Lung (tissue), 11 donors: ENCODE measurements at regions not wholly inside any gene's neighbourhood (a gene's known extent, or its start where the extent isn't known, plus 50 kb on each side); places are given as distances from the start of the nearest gene placed in this dataset.

ENCODE experiments used
- ATAC-seq: fragments of 200-7000 bp; cut with Tn5 transposase; one replicate; pipeline ENCODE4 v1.9.1; 2020; ENCODE audit warnings: moderate number of reproducible peaks; ENCODE audit not compliant: insufficient read depth, low FRiP score
- DNase-seq, 3 donors: peaks; one replicate each; pipeline ENCODE4 v3.0.0-alpha.2; 2013 to 2017
- H3K27ac ChIP-seq, 2 donors: one replicate each; pipeline ENCODE4 v1.5.1; 2013; ENCODE audit warnings: mild to moderate bottlenecking in 2 of 2, moderate library complexity in 2 of 2, control low read depth in 1 of 2, inconsistent platforms in 1 of 2, low read depth in 1 of 2, low read length in 1 of 2
- H3K27me3 ChIP-seq, 3 donors: one replicate each; pipeline ENCODE4 v1.5.1; 2013; ENCODE audit warnings: low read length in 2 of 3; ENCODE audit not compliant: control insufficient read depth in 3 of 3, insufficient read depth in 3 of 3
- H3K36me3 ChIP-seq, 4 donors: one replicate each; pipeline ENCODE4 v1.5.1; 2013; ENCODE audit warnings: low read length in 4 of 4, mild to moderate bottlenecking in 1 of 4, moderate library complexity in 1 of 4; ENCODE audit not compliant: control insufficient read depth in 4 of 4, insufficient read depth in 4 of 4
- H3K4me1 ChIP-seq, 5 donors: one replicate each; pipeline ENCODE4 v1.5.1; 2013; ENCODE audit warnings: low read length in 5 of 5, mild to moderate bottlenecking in 2 of 5, moderate library complexity in 1 of 5; ENCODE audit not compliant: control insufficient read depth in 5 of 5, insufficient read depth in 5 of 5
- H3K4me3 ChIP-seq: one replicate; pipeline ENCODE4 v1.5.1; 2013; ENCODE audit warnings: mild to moderate bottlenecking, control low read depth, moderate library complexity
- H3K9ac ChIP-seq, 2 donors: one replicate each; pipeline ENCODE4 v1.5.1; 2013; ENCODE audit warnings: low read length in 2 of 2, control low read depth in 1 of 2; ENCODE audit not compliant: insufficient read depth in 1 of 2
- H3K9me3 ChIP-seq, 4 donors: one replicate each; pipeline ENCODE4 v1.5.1; 2013; ENCODE audit warnings: low read length in 3 of 4, mild to moderate bottlenecking in 1 of 4, moderate library complexity in 1 of 4; ENCODE audit not compliant: control insufficient read depth in 4 of 4, insufficient read depth in 3 of 4
- CTCF ChIP-seq: IDR thresholded peaks from 2 replicates; pipeline ENCODE4 v1.5.1; 2012; ENCODE audit warnings: mild to moderate bottlenecking; ENCODE audit errors: control extremely low read depth, extremely low read depth
- WGBS, 2 donors: extraction: QIAGEN DNeasy Blood & Tissue Kit; methylation state at CpG; one replicate each; pipeline ENCODE4 v1.1.7; 2013; 5-methylcytosine and 5-hydroxymethylcytosine counted together
- donor health status: control.
- donor health status: control.
- donor health status: Bipolar disorder and iron deficiency.
- donor health status: healthy.
- donor health status: DM: yes; HTN: yes; CAD: no.

DNA sequence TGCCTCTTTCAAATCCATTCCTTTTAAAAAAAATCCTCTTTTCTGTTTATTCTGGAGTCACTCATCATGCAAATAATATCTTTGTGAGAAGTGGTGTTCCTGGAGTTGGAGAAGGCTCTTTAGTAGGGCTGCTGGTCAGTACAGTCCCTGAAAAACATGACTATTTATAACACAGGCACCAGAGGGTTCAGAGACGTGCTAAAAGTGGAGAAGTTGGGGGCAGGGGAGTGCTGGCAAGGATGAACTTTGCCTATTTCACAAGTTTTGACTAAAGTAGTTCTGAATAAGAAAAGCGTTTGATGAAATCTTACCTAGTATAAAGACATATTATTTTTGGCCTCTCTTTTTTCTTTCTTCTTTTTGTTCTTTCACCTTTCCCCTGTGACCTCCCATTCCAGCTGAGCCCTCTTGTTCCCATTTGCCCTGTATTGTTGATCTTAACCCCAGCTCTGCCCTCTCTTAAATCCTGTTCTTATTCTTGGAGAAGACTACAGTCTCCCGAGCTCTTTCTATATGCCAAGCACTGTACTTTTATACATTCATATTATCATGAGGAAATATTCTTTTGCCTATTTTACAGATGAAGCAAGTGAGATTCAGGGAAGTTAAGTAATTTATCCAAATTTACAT, 129.1 kb downstream of the TM9SF2 start:
- Histone ChIP-seq H3K4me3 (no peak overlapping the region), H3K27me3 (no peaks in the 10 kb centered on the region), H3K9me3 (peaks cover 0 to 3% (median 0%) of the 10 kb centered on the region in 4 donors), H3K9ac (no peak overlapping the region), H3K4me1 (peaks cover 0 to 5% (median 0%) of the 10 kb centered on the region in 5 donors), H3K36me3 (peaks cover 0 to 2% (median 0%) of the 10 kb centered on the region in 4 donors), H3K27ac (no peak overlapping the region)
- ATAC-seq (no peak), DNase-seq (no peak)
- no peak for TF ChIP-seq CTCF
- 51 to 65% methylated on average over 3 of the region's 3 CpGs for WGBS, 2 donors

- DNase-seq: no peak
- H3K4me1 ChIP-seq: peaks cover 0 to 5% (median 0%) of the 10 kb centered on the region in 5 donors
- H3K4me3 ChIP-seq: no peak overlapping the region
- no peaks in the 10 kb centered on the region for H3K27me3 ChIP-seq
- H3K36me3 ChIP-seq: peaks cover 0 to 2% (median 0%) of the 10 kb centered on the region in 4 donors
- WGBS, 2 donors: 94 to 97% methylated on average over 5 of the region's 5 CpGs
- H3K9me3 ChIP-seq: peaks cover 0 to 3% (median 0%) of the 10 kb centered on the region in 4 donors
- TF ChIP-seq CTCF: no peak
- no peak for ATAC-seq
- H3K9ac ChIP-seq: no peak overlapping the region
- H3K27ac ChIP-seq: no peak overlapping the region
Observed at GRCh38 chr13:99629641-99630040, 128.4 kb downstream of the TM9SF2 start.

- Histone ChIP-seq H3K4me3 (no peak overlapping the region), H3K36me3 (peaks cover 0 to 2% (median 0%) of the 10 kb centered on the region in 4 donors), H3K9ac (no peak overlapping the region), H3K27ac (no peak overlapping the region), H3K9me3 (peaks cover 0 to 3% (median 0%) of the 10 kb centered on the region in 4 donors), H3K4me1 (peaks cover 0 to 5% (median 0%) of the 10 kb centered on the region in 5 donors), H3K27me3 (no peaks in the 10 kb centered on the region)
- ATAC-seq (no peak), DNase-seq (no peak)
- no peak for TF ChIP-seq CTCF
Observed at GRCh38 chr13:99628442-99628841, 127.2 kb downstream of the TM9SF2 start.
